Endothelial cell of umbilical vein (primary cell): ENCODE measurements at regions not wholly inside any gene's neighbourhood (a gene's known extent, or its start where the extent isn't known, plus 50 kb on each side); places are given as distances from the start of the nearest gene placed in this dataset.

Source experiments
- BruUV-seq: library from RNA; stranded (reverse); fragments of 400-500 nt; replicated peaks from 2 replicates; lab custom pipeline; 2021; lab: Mats Ljungman, UMichigan
- CTCF ChIA-PET: fragments of 300-600, 350-600 bp; sonication (Branson Sonifier 250); formaldehyde crosslinking; loops from one replicate; lab custom pipeline; 2021; ENCODE audit warnings: antibody characterized with exemption, inconsistent platforms; lab: Charles Lee
- POLR2A ChIA-PET: fragments of 300-600, 350-600 bp; sonication (Branson Sonifier 250); formaldehyde crosslinking; loops from one replicate; lab custom pipeline; 2021; ENCODE audit warnings: antibody characterized with exemption, inconsistent platforms; lab: Charles Lee
- DNase-seq: peaks from one replicate; pipeline ENCODE4 v3.0.0-alpha.2; 2011; ENCODE audit warnings: low read depth, low spot score
- FAIRE-seq: peaks from 2 replicates; lab custom pipeline; 2011; peaks lifted over from hg19 to GRCh38; lab: Jason Lieb, UNC
- H2AFZ ChIP-seq: 2 replicates; pipeline ENCODE4 v1.6.0; 2012; ENCODE audit warnings: low read depth, low read length, control low read depth, inconsistent platforms
- H3K27ac ChIP-seq: 2 replicates; pipeline ENCODE4 v1.5.1; 2011; ENCODE audit warnings: low read depth, mild to moderate bottlenecking, control low read depth, low read length, moderate library complexity; ENCODE audit not compliant: insufficient read depth
- H3K27me3 ChIP-seq, 2 experiments: 2 replicates each; pipeline versions ENCODE4 v1.6.0 to v1.6.1; 2011; ENCODE audit warnings: low read length in 2 of 2, mixed read lengths in 1 of 2; ENCODE audit not compliant: control insufficient read depth in 2 of 2, insufficient read depth in 2 of 2
- H3K36me3 ChIP-seq, 2 experiments: 2 replicates in 1 of 2; 3 replicates in 1 of 2; pipeline ENCODE4 v1.5.1; 2011; ENCODE audit warnings: low read length in 2 of 2, mild to moderate bottlenecking in 1 of 2, moderate library complexity in 1 of 2; ENCODE audit not compliant: control insufficient read depth in 2 of 2, insufficient read depth in 2 of 2; ENCODE audit errors: extremely low read depth in 1 of 2
- H3K4me1 ChIP-seq: 3 replicates; pipeline ENCODE4 v1.5.1; 2011; ENCODE audit warnings: mild to moderate bottlenecking, low read length; ENCODE audit not compliant: control insufficient read depth, insufficient read depth; ENCODE audit errors: extremely low read depth
- H3K4me2 ChIP-seq: 2 replicates; pipeline ENCODE4 v1.6.1; 2011; ENCODE audit warnings: low read length, control low read depth, mixed read lengths; ENCODE audit not compliant: insufficient read depth
- H3K4me3 ChIP-seq, 3 experiments: fragments of 200-600 bp in 1 of 3; sonication (generic), shearing (Covaris generic) in 1 of 3; replicated peaks in 1 of 3; 2 replicates each; pipeline ENCODE4 v1.5.1; 2011 to 2016; ENCODE audit warnings: control low read depth in 3 of 3, low read length in 3 of 3, mild to moderate bottlenecking in 2 of 3, inconsistent platforms in 1 of 3, low read depth in 1 of 3, moderate library complexity in 1 of 3; ENCODE audit not compliant: insufficient read depth in 1 of 3
- H3K79me2 ChIP-seq: 2 replicates; pipeline ENCODE4 v1.6.0; 2012; ENCODE audit warnings: low read length, inconsistent platforms; ENCODE audit not compliant: control insufficient read depth, insufficient read depth
- H3K9ac ChIP-seq: replicated peaks from 2 replicates; pipeline ENCODE3; 2011; ENCODE audit warnings: low read length, control low read depth; ENCODE audit not compliant: insufficient read depth; ENCODE audit errors: extremely low read depth
- H3K9me1 ChIP-seq: replicated peaks from 3 replicates; pipeline ENCODE4 v1.6.0; 2011; ENCODE audit warnings: mild to moderate bottlenecking, low read length; ENCODE audit not compliant: control insufficient read depth, insufficient read depth; ENCODE audit errors: extremely low read depth
- H3K9me3 ChIP-seq: replicated peaks from 2 replicates; pipeline ENCODE4 v1.5.1; 2012; ENCODE audit warnings: low read length, inconsistent platforms; ENCODE audit not compliant: control insufficient read depth, insufficient read depth
- H4K20me1 ChIP-seq: replicated peaks from 2 replicates; pipeline ENCODE3; 2011; ENCODE audit warnings: mild to moderate bottlenecking, low read length; ENCODE audit not compliant: control insufficient read depth, insufficient read depth; ENCODE audit errors: extremely low read depth
- CTCF ChIP-seq, 2 donors: IDR thresholded peaks; 1 replicate in 1 of 2; 2 replicates in 1 of 2; pipeline ENCODE4 v1.5.1; 2011; ENCODE audit warnings: low read length in 2 of 2, mild to moderate bottlenecking in 2 of 2, moderate library complexity in 2 of 2, control low read depth in 1 of 2, inconsistent platforms in 1 of 2, low read depth in 1 of 2; ENCODE audit not compliant: insufficient read depth in 1 of 2; ENCODE audit errors: extremely low read depth in 1 of 2
- EZH2 ChIP-seq: IDR thresholded peaks from 2 replicates; pipeline ENCODE4 v1.6.1; 2012; ENCODE audit warnings: borderline replicate concordance, low read depth, mild to moderate bottlenecking, moderate library complexity, low read length, inconsistent platforms; ENCODE audit not compliant: severe bottlenecking
- FOS ChIP-seq: IDR thresholded peaks from 2 replicates; pipeline ENCODE4 v1.6.1; 2011; ENCODE audit warnings: mild to moderate bottlenecking, low read length, moderate library complexity, borderline replicate concordance; ENCODE audit not compliant: insufficient read depth
- GATA2 ChIP-seq: IDR thresholded peaks from 2 replicates; pipeline ENCODE4 v1.7.0; 2011; ENCODE audit warnings: low read depth, mild to moderate bottlenecking, moderate library complexity, mixed read lengths, low read length; ENCODE audit not compliant: insufficient read length, insufficient read depth
- JUN ChIP-seq: IDR thresholded peaks from 2 replicates; pipeline ENCODE4 v1.6.1; 2011; ENCODE audit warnings: borderline replicate concordance, low read depth; ENCODE audit not compliant: insufficient read length, insufficient read depth
- MYC ChIP-seq: IDR thresholded peaks from one replicate; pipeline ENCODE4 v1.6.1; 2011; ENCODE audit warnings: mild to moderate bottlenecking, low read depth, low read length
- POLR2A ChIP-seq: IDR thresholded peaks from 2 replicates; pipeline ENCODE4 v1.6.1; 2012; ENCODE audit warnings: low read depth, mild to moderate bottlenecking, control low read depth, low read length
- POLR2AphosphoS5 ChIP-seq: IDR thresholded peaks from 2 replicates; pipeline ENCODE4 v1.6.1; 2012; ENCODE audit warnings: low read depth, mild to moderate bottlenecking, control low read depth, low read length, moderate library complexity; ENCODE audit not compliant: insufficient read depth
- dilution Hi-C: fragments of 300-500 bp; cut with MboI; formaldehyde crosslinking; loops from one replicate; pipeline ENCODE4 v1.15.0; 2019; ENCODE audit warnings: low sequenced_read_pairs; ENCODE audit not compliant: extremely low pct_ligation_motif_present
- intact Hi-C: fragments of 100-400 bp; cut with micrococcal nuclease; formaldehyde crosslinking; loops from one replicate; pipeline ENCODE4 v1.10.0; 2022
- TF ChIP-seq, protein P1 (sequence below): IDR thresholded peaks from 2 replicates; pipeline ENCODE4 v1.6.1; 2011; ENCODE audit not compliant: insufficient read depth, insufficient read length

GRCh38 chr1:113192242-113192641 is 119.2 kb downstream of the LRIG2 start:
- no peak overlapping the region for H2AFZ ChIP-seq
- no peaks in the 10 kb centered on the region for H4K20me1 ChIP-seq
- no peaks in the 10 kb centered on the region for H3K9me3 ChIP-seq
- no peak overlapping the region for H3K4me3 ChIP-seq
- BruUV-seq, result no TSS peak
- TF ChIP-seq FOS (no peak), MYC (no peak), EZH2 (no peak), POLR2AphosphoS5 (no peak), POLR2A (no peak), JUN (no peak), GATA2 (no peak), CTCF (IDR thresholded peaks at IDR 0.05; ENCODE audit: extremely low read depth in 1 of 2, insufficient read depth in 1 of 2, low read depth in 1 of 2, low read length in 2 of 2) (no peak)
- TF ChIP-seq, protein P1, sequence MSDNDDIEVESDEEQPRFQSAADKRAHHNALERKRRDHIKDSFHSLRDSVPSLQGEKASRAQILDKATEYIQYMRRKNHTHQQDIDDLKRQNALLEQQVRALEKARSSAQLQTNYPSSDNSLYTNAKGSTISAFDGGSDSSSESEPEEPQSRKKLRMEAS, result no peak
- no peaks in the 10 kb centered on the region for H3K9me1 ChIP-seq
- H3K27ac ChIP-seq, result no peak overlapping the region
- H3K9ac ChIP-seq, result no peak overlapping the region
- no peaks in the 10 kb centered on the region for H3K36me3 ChIP-seq
- intact Hi-C loops (no loop called here), dilution Hi-C loops (no loop called here)
- FAIRE-seq, result no peak
- H3K79me2 ChIP-seq, result no peaks in the 10 kb centered on the region
- DNase-seq, result no peak
- H3K4me2 ChIP-seq, result no peak overlapping the region
- CTCF ChIA-PET, result no interaction called here
- H3K4me1 ChIP-seq, result no peaks in the 10 kb centered on the region
- peaks cover 4% of the 10 kb centered on the region in 2 experiments for H3K27me3 ChIP-seq
- POLR2A ChIA-PET, result no interaction called here
